ENCODE measurements at regions not wholly inside any gene's neighbourhood (a gene's known extent, or its start where the extent isn't known, plus 50 kb on each side); places are given as distances from the start of the nearest gene placed in this dataset.
"Not testable (repeated sequence)": the region's sequence is repeated elsewhere in the genome, so short reads cannot be mapped to it uniquely, and the experiment has no call there.

DNA sequence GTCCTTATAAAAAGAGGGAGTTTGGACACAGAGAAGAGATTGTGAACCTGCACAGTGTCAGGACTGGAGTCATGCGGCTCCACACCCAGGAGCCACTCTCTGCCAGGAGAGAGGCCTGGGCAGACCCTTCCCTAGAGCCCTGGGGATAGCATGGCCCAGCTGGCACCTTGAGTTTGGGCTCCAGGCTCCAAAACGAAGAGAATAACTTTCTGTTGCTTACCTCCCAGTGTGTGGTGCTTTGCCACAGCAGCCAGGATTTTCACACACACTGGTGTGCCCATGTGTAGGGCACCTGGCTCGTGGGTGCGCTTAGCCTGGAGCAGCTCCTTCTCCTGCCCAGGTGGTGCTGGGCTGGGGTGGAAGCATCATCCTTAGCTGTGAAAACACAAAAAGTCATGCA, 344.3 kb downstream of the TEX29 start:
- no peaks in the 10 kb centered on the region for H3K9me3 ChIP-seq
- no peaks in the 10 kb centered on the region for H3K27me3 ChIP-seq
- DNase-seq = no peak
- no peak for ATAC-seq
- no peak overlapping the region for H3K27ac ChIP-seq
- intact Hi-C loops (cut with DNase I) = no loop called here
- H3K4me1 ChIP-seq = no peaks in the 10 kb centered on the region
- H3K4me3 ChIP-seq = no peak overlapping the region
- TF ChIP-seq, protein P1, sequence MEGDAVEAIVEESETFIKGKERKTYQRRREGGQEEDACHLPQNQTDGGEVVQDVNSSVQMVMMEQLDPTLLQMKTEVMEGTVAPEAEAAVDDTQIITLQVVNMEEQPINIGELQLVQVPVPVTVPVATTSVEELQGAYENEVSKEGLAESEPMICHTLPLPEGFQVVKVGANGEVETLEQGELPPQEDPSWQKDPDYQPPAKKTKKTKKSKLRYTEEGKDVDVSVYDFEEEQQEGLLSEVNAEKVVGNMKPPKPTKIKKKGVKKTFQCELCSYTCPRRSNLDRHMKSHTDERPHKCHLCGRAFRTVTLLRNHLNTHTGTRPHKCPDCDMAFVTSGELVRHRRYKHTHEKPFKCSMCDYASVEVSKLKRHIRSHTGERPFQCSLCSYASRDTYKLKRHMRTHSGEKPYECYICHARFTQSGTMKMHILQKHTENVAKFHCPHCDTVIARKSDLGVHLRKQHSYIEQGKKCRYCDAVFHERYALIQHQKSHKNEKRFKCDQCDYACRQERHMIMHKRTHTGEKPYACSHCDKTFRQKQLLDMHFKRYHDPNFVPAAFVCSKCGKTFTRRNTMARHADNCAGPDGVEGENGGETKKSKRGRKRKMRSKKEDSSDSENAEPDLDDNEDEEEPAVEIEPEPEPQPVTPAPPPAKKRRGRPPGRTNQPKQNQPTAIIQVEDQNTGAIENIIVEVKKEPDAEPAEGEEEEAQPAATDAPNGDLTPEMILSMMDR (IDR thresholded peaks at IDR 0.05) = no peak
- no peaks in the 10 kb centered on the region for H3K36me3 ChIP-seq

DNA sequence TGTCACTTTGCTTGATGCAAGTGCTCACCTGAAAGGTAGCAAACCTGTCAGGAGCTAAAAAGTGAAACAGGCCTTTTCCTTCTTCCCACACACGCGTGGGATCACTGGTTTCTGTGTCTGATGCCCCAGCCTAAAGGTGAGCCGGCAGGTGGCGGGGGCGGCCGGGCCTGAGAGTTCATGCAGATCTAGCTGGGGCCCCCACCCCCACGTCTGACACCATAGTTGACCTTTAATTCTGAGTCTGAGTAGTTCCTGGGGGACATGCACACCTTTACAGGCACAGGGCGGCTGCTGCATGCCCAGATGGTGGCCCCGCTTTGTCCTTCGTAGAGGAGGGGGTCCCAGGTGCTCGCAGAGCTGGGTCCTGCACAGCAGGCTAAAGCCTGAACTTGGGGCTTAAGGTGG, 345.3 kb downstream of the TEX29 start:
- H3K27ac ChIP-seq = no peak overlapping the region
- no peaks in the 10 kb centered on the region for H3K4me1 ChIP-seq
- TF ChIP-seq, protein P1 (IDR thresholded peaks at IDR 0.05) = no peak
- intact Hi-C loops (cut with DNase I) = no loop called here
- no peaks in the 10 kb centered on the region for H3K36me3 ChIP-seq
- H3K27me3 ChIP-seq = no peaks in the 10 kb centered on the region
- H3K9me3 ChIP-seq = no peaks in the 10 kb centered on the region
- DNase-seq (no peak), ATAC-seq (no peak)
- H3K4me3 ChIP-seq = no peak overlapping the region

DNA sequence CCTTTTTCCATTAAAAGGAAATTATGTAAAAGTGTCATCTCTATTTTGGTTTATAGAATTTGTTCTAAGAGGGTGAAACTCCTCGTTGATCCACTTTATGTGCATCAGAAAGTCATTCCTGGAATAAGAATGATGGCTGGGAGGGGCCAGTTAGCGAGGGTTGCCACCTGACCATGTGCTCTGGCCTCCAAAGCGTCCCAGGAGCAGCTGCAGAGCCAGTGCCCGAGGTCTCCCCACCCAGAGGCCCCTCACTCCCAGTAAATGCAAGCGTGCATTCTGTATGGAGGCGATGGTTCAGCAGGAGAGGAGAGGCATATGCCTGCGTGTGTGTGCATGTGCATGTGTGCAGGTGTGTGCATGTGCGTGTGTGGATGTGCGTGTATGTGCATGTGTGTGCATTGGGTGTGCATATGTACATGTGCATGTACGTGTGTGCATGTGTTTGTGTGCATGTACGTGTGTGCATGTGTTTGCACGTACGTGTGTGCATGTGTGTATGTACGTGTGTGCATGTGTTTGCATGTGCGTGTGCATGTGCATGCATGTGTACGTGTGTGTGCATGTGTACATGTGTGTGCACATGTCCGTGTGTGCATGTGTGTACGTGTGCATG, 345.8 kb downstream of the TEX29 start:
- Histone ChIP-seq H3K9me3 (no peaks in the 10 kb centered on the region), H3K36me3 (no peaks in the 10 kb centered on the region), H3K27me3 (no peaks in the 10 kb centered on the region), H3K4me1 (no peaks in the 10 kb centered on the region), H3K4me3 (no peak overlapping the region), H3K27ac (no peak overlapping the region)
- ATAC-seq = no peak
- no peak for DNase-seq
- TF ChIP-seq, protein P1 (IDR thresholded peaks at IDR 0.05) = no peak
- intact Hi-C loops (cut with DNase I) = no loop called here

DNA sequence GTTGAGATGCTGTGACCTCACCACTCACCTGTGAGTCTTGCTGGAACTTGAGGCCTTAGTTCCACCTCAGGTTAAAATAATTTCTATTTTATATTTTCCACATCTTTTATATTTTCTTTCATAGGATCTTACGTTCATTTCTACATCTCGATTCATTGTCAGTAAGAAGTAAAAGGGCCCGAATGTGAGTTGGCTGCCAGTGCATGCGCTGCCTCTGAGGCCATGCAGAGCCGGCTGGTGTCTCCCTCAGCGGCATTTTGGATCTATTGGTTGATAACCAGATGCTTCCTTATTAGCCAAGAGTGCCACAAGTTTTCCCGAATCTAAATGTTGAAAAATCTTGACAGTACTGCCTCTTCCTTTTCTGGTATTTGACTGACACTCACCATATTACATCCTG, 347.3 kb downstream of the TEX29 start:
- no peak for ATAC-seq
- H3K27ac ChIP-seq = no peak overlapping the region
- H3K36me3 ChIP-seq = no peaks in the 10 kb centered on the region
- TF ChIP-seq, protein P1 (IDR thresholded peaks at IDR 0.05) = no peak
- intact Hi-C loops (cut with DNase I) = no loop called here
- no peaks in the 10 kb centered on the region for H3K27me3 ChIP-seq
- H3K9me3 ChIP-seq = no peaks in the 10 kb centered on the region
- no peak overlapping the region for H3K4me3 ChIP-seq
- H3K4me1 ChIP-seq = no peaks in the 10 kb centered on the region
- DNase-seq = no peak

DNA sequence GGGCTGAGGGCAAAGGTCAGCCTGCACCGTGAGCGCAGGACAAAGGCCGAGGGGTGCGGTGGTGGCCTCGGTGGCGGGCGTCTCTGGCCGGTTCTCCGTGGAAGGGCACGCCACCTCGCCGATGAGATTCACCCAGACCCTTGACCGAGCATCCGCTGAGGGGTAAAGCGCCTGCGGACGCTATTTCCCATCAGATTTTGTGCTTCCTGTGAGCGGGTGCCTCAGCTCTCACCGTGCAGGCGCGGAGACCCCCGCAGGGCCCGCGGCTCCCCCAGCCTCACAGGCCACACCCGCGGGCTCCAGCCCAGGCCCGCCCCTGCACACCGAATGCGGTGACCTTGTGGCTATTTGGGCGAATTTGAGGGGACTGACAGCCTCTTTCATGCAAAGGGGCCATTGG, 348.0 kb downstream of the TEX29 start:
- Histone ChIP-seq H3K36me3 (no peaks in the 10 kb centered on the region), H3K27me3 (no peaks in the 10 kb centered on the region), H3K9me3 (no peaks in the 10 kb centered on the region), H3K4me3 (no peak overlapping the region), H3K27ac (no peak overlapping the region), H3K4me1 (no peaks in the 10 kb centered on the region)
- DNase-seq = no peak
- ATAC-seq = peak; percentile 11
- intact Hi-C loops (cut with DNase I) = no loop called here
- TF ChIP-seq, protein P1 (IDR thresholded peaks at IDR 0.05) = no peak

DNA sequence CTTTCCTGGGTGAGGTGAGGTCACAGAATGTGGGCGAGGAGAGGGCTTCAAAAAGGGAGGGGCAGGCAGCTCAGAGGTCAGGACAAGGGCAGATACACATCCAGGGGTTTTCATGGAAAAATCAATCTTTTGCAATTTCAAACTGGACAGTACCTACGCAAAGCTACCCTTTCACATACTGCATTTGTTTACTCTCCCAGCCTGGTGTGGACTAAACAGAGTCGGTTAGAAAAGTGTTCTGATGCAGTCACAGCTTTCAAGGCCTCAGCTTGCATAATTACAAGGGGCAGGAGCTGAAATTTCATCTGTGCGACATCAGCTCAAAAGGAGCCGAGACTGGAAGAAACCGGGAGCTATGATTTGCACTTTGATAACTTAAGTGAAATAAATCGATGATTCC, 351.8 kb downstream of the TEX29 start:
- ATAC-seq; DNase-seq; intact Hi-C loops (cut with DNase I); H3K36me3 ChIP-seq; H3K4me3 ChIP-seq; H3K27me3 ChIP-seq; H3K27ac ChIP-seq; H3K4me1 ChIP-seq; H3K9me3 ChIP-seq: not testable (repeated sequence)

DNA sequence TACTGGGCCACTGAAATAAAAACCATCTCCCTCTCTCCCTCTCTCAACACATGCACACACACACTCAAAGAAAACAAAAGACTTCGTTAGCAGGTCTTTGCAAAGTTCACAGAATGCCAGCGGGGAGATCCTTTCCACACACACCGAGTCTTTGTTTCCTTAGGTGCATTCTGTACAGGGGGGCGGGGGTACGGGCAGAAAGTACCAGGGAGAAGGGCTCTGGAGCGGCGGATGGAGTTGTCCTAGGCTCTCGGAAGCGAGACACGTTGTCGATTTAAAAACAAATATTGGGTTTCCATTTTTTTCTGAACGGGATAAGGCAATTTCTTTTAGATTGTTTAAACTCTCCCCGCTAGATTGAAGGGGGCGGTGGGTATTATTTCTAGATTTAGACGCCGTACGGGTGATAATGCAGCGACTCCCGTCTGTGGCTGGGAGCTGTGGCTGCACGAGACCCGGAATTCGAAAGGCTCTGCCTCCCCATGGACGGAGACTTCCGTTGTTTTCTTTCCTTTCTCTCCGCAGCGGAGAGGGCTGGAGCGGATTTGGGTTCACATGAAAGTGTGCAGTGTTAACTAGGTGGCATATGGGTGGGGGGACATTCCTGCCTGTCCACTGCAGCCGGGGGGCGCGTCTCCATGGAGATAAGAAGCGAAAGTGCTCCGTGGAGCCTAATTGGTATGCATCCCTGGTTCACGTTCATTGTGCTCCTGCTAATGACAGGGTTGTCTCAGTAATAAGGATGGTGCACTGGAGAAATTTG, 357.9 kb downstream of the TEX29 start:
- H3K27ac ChIP-seq; H3K4me1 ChIP-seq; DNase-seq; H3K36me3 ChIP-seq; intact Hi-C loops (cut with DNase I); H3K4me3 ChIP-seq; H3K27me3 ChIP-seq; ATAC-seq; H3K9me3 ChIP-seq: not testable (repeated sequence)

DNA sequence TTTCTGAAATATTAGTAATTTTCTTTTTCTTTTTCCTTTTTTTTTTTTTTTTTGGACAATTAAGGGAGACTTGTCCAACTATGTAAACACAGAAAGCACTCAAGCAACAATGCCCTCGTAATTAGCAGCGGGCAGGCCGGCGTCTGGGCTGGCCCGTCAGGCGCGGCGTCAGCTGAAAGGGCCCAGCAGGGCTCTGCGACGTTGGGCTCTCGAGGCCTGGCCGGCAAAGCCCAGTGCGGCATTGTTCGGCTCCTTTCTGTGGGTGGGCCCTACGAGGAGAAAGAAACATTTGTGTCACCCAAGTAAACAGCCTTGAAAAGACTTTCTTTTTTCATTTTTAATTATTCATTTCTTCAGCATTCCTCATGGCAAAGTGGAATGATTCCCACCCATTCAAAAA, 359.2 kb downstream of the TEX29 start:
- H3K27me3 ChIP-seq; H3K27ac ChIP-seq; H3K4me1 ChIP-seq; intact Hi-C loops (cut with DNase I); H3K9me3 ChIP-seq; ATAC-seq; DNase-seq; H3K36me3 ChIP-seq; H3K4me3 ChIP-seq: not testable (repeated sequence)

DNA sequence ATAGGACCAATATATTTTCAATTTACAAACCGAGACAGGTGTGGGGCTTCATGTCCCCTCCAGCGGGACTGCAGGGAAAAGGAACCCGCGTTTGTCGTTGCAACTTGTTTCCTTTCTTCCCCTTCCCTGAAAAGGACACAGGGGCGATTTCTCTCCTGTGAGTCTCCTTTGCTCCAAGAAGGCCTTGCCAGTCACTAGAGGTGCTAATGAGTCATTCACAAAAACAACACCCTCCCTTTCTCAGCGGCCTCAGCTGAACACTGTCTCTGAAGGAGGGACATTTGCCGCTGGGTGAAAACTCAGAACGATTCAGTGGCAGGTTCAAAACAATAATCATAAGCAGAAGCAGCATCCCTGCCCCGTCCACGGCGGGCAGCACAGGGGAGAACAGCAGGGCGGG, 359.7 kb downstream of the TEX29 start:
- H3K4me3 ChIP-seq; H3K27ac ChIP-seq; H3K36me3 ChIP-seq; ATAC-seq; H3K4me1 ChIP-seq; intact Hi-C loops (cut with DNase I); DNase-seq; H3K27me3 ChIP-seq; H3K9me3 ChIP-seq: not testable (repeated sequence)

Measured in upper lobe of right lung (tissue), 1 donor.